ENCODE measurements at regions not wholly inside any gene's neighbourhood (a gene's known extent, or its start where the extent isn't known, plus 50 kb on each side); places are given as distances from the start of the nearest gene placed in this dataset.
"Not testable (repeated sequence)": the region's sequence is repeated elsewhere in the genome, so short reads cannot be mapped to it uniquely, and the experiment has no call there.

DNA sequence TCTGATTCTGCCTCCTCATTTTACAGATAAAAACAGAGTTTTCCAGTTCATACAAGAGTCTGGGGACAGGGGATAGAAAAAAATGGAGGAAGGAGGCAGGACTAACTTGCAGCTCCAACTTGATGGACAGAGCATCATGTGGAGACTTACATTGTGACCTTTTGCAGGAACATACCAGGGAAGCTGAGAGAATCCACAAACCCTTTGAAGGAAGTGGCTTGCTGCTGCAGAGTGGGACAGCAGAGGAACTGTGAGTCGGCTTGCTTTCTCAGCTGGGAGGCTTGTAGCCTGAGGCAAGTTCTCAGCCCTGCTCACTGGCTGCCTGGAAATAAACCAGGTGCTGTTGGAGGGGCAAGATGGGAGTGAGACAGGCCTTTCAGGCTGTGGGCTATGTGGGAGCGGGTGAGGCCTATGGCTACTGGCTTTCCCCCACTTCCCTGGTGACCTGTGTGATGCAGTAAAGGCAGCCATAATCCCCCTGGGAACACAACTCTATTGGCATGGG, 614.4 kb downstream of the KCTD12 start:
- intact Hi-C loops (cut with micrococcal nuclease) = no loop called here
- POLR2A ChIA-PET = no interaction called here
- H3K9me3 ChIP-seq (replicated peaks; ENCODE audit: control insufficient read depth, insufficient read depth, low read length) = no peaks in the 10 kb centered on the region
- no peaks in the 10 kb centered on the region for H3K79me2 ChIP-seq (ENCODE audit: control insufficient read depth, insufficient read depth, low read length)
- no peaks in the 10 kb centered on the region for H3K9me1 ChIP-seq (replicated peaks; ENCODE audit: control insufficient read depth, extremely low read depth, insufficient read depth, low read length)
- FAIRE-seq (no peak), DNase-seq (ENCODE audit: low read depth, low spot score) (no peak)
- H3K27me3 ChIP-seq (ENCODE audit: control insufficient read depth in 2 of 2, insufficient read depth in 2 of 2, low read length in 2 of 2) = no peaks in the 10 kb centered on the region
- dilution Hi-C loops (cut with MboI; ENCODE audit: extremely low pct_ligation_motif_present, low sequenced_read_pairs) = no loop called here
- H3K4me3 ChIP-seq (replicated peaks in 1 of 3; ENCODE audit: insufficient read depth in 1 of 3, low read depth in 1 of 3, low read length in 3 of 3) = no peak overlapping the region
- no peak for TF ChIP-seq EZH2 (IDR thresholded peaks at IDR 0.05; ENCODE audit: borderline replicate concordance, low read depth, low read length, severe bottlenecking)
- TF ChIP-seq FOS (IDR thresholded peaks at IDR 0.05; ENCODE audit: borderline replicate concordance, insufficient read depth, low read length) = no peak
- no peak for TF ChIP-seq POLR2AphosphoS5 (IDR thresholded peaks at IDR 0.05; ENCODE audit: insufficient read depth, low read depth, low read length)
- no peak for TF ChIP-seq GATA2 (IDR thresholded peaks at IDR 0.05; ENCODE audit: insufficient read depth, insufficient read length, low read depth, low read length)
- TF ChIP-seq CTCF (IDR thresholded peaks at IDR 0.05; ENCODE audit: extremely low read depth in 1 of 2, insufficient read depth in 1 of 2, low read depth in 1 of 2, low read length in 2 of 2) = no peak
- no peak overlapping the region for H3K4me2 ChIP-seq (ENCODE audit: insufficient read depth, low read length)
- H3K27ac ChIP-seq (ENCODE audit: insufficient read depth, low read depth, low read length) = no peak overlapping the region
- H2AFZ ChIP-seq (ENCODE audit: low read depth, low read length) = no peak overlapping the region
- H3K9ac ChIP-seq (replicated peaks; ENCODE audit: extremely low read depth, insufficient read depth, low read length) = no peak overlapping the region
- CTCF ChIA-PET = no interaction called here
- H4K20me1 ChIP-seq (replicated peaks; ENCODE audit: control insufficient read depth, extremely low read depth, insufficient read depth, low read length) = no peaks in the 10 kb centered on the region
- no TSS peak for BruUV-seq (replicated peaks)
- no peaks in the 10 kb centered on the region for H3K4me1 ChIP-seq (ENCODE audit: control insufficient read depth, extremely low read depth, insufficient read depth, low read length)
- H3K36me3 ChIP-seq (ENCODE audit: control insufficient read depth in 2 of 2, extremely low read depth in 1 of 2, insufficient read depth in 2 of 2, low read length in 2 of 2) = no peaks in the 10 kb centered on the region

DNA sequence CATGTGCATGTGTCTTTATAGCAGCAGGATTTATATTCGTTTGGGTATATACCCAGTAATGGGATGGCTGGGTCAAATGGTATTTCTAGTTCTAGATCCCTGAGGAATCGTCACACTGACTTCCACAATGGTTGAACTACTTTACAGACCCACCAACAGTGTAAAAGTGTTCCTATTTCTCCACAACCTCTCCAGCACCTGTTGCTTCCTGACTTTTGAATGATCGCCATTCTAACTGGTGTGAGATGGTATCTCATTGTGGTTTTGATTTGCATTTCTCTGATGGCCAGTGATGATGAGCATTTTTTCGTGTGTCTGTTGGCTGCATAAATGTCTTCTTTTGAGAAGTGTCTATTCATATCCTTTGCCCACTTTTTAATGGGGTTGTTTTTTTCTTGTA, 617.9 kb downstream of the KCTD12 start:
- H3K27me3 ChIP-seq (ENCODE audit: control insufficient read depth in 2 of 2, insufficient read depth in 2 of 2, low read length in 2 of 2); H3K27ac ChIP-seq (ENCODE audit: insufficient read depth, low read depth, low read length); H3K4me1 ChIP-seq (ENCODE audit: control insufficient read depth, extremely low read depth, insufficient read depth, low read length); H3K4me2 ChIP-seq (ENCODE audit: insufficient read depth, low read length); intact Hi-C loops (cut with micrococcal nuclease); CTCF ChIA-PET; FAIRE-seq; H3K4me3 ChIP-seq (replicated peaks in 1 of 3; ENCODE audit: insufficient read depth in 1 of 3, low read depth in 1 of 3, low read length in 3 of 3); H4K20me1 ChIP-seq (replicated peaks; ENCODE audit: control insufficient read depth, extremely low read depth, insufficient read depth, low read length); H3K9ac ChIP-seq (replicated peaks; ENCODE audit: extremely low read depth, insufficient read depth, low read length); DNase-seq (ENCODE audit: low read depth, low spot score); H2AFZ ChIP-seq (ENCODE audit: low read depth, low read length); H3K36me3 ChIP-seq (ENCODE audit: control insufficient read depth in 2 of 2, extremely low read depth in 1 of 2, insufficient read depth in 2 of 2, low read length in 2 of 2); POLR2A ChIA-PET; BruUV-seq (replicated peaks); H3K79me2 ChIP-seq (ENCODE audit: control insufficient read depth, insufficient read depth, low read length); H3K9me1 ChIP-seq (replicated peaks; ENCODE audit: control insufficient read depth, extremely low read depth, insufficient read depth, low read length); H3K9me3 ChIP-seq (replicated peaks; ENCODE audit: control insufficient read depth, insufficient read depth, low read length); dilution Hi-C loops (cut with MboI; ENCODE audit: extremely low pct_ligation_motif_present, low sequenced_read_pairs): not testable (repeated sequence)

Data from endothelial cell of umbilical vein (primary cell).